ENCODE measurements at regions not wholly inside any gene's neighbourhood (a gene's known extent, or its start where the extent isn't known, plus 50 kb on each side); places are given as distances from the start of the nearest gene placed in this dataset.
A peak's percentile ranks its signal among the peaks of the same experiment; 100 is the strongest.

DNA sequence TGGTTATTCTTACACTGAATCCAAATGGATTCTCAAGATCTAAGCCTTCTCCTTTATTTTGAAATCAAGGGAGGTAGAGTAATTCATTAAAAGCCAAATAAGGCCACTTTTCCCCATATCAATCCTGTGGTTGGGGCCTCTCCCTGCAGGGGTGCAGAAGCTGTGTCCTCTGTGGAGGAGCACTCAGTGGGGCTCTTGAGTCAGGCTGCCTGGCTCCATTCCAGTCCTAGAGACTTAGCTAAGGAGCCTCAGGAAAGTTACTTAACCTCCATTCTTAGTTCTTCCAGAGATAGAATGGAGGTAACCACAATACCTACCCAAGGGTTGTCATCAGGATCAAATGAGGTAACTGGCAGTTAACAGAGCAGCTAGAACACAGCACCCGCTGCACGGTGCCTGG lies 564.3 kb downstream of the CMPK2 start:
- no peak for DNase-seq

DNA sequence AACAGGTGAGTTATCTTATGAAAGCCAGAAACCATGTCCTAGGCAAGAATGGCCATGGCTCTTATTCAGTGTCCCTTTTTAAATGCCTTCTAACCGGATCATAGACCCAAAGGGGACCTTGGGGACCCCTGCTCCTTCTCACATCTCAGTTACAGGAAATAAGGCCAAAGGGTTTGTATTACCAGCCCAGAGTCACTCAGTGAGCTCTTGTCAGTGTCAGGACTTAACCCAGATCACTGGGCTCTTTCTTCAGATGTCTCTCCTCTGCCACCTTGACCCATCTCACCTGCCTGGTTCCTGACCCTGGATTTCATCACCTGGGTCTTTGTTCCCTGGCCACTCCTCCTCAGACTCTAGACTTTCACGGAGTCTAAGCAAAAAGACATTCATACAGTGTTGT lies 556.7 kb downstream of the CMPK2 start:
- no peak for DNase-seq

DNA sequence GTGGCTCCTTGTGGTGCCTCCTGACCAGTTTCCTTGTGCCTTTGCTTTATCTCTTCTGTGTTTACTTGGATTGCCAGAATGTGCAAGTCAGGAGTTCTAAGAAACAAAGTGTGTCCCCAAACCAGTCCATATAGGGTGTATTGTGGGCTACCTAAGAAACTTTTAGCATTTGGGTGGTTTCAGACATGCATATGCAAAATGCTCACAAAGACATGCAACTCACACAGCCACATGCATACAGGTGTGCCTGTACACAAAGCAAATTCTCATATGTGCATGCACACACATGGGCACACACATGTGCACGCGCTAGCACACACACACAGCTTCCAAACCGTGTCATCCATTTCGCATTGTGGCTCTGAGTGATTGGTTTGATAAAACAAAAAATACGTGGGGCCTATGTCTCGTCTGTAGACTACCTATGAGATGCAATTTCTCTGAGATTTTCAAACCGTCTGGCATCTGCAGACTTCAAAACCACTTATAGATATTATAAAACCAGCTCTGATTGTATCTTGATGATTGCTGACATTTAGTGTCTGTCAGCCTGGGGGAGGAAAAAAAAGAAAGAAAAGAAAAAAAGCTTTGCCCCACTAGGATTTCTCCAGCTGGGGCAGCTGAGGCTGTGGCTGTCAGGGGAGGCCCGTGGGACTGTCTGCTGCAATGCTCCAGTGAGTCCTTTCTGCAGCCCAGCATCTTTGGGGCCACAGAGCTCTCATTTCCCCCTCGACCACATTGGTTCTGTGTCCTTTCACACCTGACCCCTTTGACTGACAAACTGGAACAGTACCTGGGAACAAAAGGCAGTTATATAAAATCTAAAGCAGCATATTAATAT lies 556.1 kb downstream of the CMPK2 start:
- DNase-seq, result no peak

DNA sequence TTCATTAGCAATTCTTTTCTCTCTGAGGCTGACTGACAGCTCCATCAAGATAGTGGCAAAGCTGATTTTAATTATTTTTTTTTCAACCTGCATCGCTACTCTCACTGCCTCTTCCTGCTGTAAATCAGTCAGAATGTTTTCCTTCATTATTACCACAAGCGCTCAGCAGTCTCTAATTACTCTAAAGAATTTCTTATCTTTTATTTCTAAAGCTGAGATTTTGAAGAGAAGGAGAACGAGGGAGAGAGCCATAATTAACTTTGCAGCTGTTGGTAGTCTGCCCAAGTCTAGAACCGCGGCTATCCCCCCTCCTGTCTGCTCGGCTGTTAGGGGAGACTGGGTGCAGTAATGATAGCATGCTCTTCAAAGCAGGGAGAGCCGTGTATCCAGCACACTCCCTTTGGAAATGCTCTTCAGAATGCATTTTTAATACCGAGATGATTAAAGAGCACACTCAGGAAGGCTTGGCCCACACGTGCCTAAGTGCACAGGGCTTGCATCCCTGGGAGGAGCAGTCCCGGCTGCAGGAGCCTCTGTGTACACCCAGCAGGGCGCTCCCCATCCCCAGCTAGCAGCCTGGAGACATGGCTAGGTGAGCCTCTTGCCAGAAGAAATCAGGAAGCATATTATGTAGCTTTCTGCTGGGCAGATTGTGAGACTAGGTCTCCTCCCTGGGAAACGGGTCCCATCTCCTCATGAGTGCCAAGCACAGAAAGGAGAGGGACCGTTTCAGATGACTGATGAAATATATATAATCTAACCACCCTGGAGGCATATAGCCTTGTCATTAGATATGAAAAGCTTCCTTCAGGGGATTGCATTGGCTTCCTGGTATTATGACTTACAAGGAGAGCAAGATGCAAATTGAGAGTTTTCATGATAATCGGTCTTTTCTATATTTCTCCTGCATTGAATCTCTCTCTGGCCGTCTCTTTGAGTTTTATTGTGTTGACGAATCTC lies 555.2 kb downstream of the CMPK2 start:
- DNase-seq, result no peak

DNA sequence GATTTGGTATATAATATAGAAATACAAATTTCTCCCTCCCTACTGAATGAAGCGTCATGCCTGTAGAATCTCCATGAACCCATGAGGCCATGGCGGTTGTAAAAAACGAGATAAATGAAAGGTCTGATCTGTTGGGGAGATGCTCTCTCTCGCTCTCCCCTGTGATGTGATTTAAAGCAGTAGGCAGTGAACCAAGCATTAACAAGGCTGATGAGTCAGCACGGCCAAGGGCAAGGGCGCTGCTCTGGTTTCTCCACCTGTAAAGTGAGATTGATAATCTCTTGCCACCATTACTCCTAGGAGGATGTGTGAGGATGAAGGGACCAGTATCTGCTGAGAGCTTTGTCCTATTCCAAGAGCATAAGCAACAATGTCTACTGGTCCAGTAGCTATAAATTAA lies 553.3 kb downstream of the CMPK2 start:
- no peak for DNase-seq

DNA sequence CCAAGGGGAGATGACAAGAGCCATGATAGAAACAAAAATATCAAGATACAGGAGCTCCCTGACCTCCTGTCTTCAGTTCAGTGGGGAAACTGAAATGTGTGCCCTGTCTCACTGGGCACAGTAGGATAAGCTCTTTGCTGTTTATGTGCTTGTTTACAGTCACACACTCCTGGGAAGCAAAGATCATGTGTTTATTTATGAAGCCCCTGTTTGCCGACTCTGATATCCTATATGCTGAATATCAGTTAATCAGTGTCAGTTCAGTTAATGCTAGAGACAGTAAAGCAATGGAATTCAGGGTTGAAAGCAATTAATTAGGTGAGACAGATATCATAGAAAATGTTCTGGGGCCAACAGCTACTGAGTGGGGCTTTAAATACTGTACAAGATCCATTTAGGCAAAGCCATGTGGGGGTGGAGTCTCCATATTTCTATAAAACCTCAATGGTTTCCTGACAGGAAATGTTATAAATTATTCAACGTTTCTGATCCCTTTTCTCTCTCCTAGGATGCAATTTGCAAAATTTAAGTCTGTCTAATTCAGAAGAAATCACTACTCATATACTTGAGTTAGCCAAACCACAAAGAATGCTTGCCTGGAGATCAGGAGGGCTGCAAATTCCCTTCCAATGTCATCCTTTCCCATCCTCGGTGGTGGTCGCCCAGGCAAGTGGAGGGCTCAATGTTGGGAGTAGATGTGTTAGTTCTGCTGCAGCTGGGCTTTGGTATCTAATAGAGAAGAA lies 551.3 kb downstream of the CMPK2 start:
- DNase-seq, result no peak

DNA sequence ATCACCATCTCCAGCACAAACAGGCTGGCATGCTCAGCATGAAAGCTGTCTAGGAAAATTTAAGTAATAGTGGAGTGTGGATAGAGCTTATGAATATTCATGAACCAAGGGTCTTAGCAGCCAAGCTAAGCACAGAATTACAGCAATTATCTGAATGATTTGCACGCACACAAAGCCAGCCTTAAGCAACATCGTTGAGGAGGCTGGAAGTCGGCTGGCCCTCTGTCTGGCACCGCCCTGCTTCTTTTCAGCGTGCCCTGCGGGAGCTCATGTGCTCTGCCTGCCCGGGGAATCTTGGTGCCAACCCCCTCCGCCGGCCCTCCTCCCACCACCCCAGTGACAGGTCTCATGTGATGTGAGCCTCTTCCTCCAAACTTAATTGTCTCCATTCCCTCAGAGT lies 540.1 kb downstream of the CMPK2 start:
- no peak for DNase-seq

DNA sequence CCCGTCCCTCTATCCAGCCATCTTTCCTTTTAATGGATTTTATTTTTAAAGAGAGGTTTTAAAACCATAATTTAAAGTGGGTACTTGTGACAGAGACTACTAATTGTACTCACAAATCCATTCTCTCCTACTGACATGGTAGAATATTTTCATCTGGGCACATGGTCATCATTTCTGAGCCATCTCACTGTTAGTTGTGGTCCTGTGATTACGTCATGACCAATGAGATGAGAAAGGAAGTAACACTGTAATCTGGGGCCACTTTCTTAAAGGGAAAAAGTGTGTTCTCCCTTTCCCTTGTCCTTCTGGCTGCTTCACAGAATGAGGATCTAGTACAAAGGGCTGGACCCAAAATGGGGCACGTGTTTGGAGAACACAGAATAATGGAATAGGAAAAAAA lies 538.7 kb downstream of the CMPK2 start:
- no peak for DNase-seq

DNA sequence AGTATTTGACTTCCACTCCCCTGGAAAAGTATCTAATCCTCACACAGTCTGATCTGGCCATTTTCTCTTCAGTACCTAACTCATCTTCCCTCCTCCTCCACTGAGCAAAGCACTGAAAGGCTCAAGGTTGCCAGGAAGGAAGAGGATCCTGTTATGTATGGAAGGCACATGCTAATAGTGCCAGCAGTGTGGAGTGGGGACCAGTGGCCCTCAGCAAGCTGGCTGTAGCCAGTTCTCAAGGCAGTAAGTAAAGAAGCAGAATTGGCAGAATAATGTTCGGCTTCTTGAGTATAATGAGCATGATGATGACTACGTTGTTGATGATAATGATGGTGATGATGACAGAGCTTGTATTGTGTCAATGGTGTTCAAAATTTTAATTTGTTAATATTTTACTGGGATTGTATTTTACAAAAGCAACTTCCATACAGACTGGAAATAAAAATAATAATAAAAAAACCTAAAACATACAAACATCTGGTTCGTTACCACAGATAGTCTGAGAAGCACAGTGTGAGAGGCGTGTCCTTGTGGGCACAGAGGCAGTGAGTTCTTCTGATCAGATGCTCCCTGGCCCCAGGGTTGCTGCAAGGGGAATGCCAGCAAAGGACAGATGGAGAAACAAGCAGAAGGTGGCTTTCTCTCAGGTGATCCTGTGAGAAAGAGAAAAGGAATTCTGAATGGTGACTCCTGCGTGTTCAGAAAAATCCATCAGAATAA lies 528.8 kb downstream of the CMPK2 start:
- DNase-seq, result no peak

DNA sequence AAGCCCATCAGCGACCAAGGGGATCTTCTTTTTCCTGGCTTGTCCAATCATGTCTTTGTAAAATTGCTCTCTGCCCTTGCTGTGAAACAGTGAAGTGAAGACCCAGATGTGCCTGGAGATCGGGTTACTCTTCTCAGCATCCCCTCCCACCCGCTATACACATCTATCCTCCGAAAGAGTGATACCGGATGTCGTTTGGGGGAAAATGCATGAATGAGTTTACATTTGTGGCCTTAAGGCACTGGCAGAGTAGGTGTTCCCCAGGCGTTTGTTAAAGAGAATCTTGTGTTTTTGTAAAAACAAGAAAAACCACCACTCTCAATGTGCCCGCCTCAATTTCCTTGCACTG lies 528.3 kb downstream of the CMPK2 start:
- DNase-seq, result peak; percentile 28

DNA sequence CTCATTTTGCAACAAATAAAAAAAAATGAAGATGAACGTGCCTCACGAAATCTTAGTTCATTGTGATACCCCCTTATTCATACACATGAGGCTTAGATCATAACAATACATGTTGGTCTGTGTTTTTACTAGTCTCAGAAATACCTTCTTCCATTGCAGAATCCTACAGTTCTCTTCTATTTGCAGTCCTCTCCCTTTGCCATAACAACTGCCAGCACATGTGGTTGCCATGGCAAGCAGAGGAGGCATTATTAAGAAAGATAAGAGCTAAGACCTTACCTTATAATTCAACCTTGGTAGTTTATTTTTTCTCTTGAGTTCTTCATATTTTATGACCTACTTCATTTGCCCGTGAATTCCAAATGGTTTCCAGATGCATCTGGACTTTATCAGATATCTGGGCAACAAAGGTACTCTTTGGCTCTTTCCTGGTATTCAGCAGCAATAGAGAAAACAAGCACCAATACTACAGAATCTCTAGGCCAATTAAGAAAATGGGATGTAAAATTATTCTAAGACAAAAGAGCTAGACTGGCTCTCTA lies 524.0 kb downstream of the CMPK2 start:
- no peak for DNase-seq

DNA sequence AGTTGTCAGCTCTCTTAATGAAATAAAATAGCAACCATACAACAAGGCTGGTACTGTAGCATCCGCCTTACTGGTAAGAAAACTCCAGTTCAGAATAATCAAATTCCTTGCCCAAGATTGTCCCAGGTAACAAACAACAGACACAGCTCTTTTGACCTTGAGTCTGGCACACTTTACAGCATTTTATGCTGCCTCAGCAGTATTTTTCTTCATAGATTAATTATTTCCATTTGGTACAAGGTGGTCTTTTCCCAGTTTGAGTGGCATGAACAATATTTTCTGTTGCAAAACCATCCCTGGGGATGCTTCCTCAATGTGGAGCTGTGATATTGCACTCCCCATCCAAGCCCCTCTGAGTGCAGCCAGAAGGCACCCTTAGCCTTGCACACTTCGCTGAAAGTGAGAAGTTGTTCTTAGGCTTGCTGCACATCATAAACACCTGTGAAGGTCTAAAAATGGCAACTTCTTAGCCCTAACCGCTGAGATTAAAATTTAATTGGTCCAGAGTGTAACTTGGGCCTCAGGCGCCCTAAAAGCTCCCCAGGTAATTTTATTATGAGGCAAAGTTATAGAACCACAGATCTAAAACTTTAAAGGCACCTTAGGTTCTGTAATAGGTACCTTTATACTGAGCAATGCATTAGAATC lies 523.3 kb downstream of the CMPK2 start:
- no peak for DNase-seq

DNA sequence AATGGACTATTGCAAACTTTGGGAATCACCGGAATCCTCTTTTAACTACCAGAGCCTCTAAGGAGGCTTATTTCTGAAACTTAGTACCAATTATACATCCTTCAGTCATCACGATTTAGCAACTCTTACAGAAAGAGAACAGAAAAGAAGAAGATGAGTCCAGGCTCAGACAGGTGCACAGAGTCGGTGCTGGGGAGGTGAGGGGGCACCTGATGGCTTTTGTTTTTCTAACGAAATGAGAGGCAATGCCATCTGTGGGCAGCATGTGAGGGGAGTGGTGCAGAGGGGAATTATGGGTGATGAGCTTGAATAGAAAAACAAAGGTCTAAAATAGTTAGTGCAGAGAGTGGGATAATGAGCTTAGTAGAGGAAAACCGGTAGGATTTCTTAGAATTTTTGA lies 522.6 kb downstream of the CMPK2 start:
- no peak for DNase-seq

DNA sequence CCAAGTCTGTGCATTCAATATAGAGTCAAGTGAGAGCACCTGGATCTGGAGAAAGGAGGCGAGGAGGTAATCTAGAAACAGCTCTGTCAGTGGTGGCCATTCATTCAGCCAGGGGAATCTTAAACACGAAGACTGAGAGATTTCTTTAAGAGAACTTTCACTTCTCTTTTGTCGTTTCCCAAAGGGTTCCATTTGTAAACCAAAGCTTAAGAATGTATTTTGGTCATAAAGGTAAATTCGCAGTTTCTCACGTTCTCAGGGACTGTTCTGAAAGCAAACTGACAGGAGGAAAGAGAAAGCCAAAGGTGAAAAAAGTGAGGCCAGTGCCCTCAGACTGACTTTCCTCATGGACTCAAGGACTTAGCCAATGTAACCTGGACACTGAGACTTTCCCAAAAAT lies 513.5 kb downstream of the CMPK2 start:
- no peak for DNase-seq

DNA sequence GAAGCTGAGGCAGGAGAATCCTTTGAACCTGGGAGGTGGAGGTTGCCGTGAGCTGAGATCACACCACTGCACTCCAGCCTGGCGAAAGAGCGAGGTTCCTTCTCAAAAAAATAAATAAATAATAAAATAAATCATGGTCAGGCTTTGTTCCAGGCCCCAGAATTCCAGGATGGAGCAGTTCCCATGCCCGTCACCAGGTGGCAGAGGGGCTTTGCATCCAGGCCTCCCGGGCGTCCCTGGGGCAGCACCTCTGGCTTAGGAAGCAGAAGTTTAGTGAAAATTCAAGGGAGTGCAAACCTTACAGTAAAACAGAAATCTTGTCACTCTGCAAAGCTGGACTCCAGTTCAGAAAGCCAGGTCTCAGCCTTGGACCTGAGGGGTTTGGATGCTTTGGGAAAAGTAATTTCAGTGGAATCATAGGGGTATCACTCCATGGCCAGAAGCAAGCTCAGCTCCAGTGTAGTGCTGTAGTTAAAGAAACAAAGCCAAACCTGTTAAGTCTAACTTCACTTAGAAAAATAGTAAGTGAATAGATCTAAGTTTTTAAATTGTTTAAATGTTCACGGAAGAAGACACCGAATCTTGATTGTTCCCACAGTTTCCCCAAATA lies 512.7 kb downstream of the CMPK2 start:
- peak; percentile 8 for DNase-seq

DNA sequence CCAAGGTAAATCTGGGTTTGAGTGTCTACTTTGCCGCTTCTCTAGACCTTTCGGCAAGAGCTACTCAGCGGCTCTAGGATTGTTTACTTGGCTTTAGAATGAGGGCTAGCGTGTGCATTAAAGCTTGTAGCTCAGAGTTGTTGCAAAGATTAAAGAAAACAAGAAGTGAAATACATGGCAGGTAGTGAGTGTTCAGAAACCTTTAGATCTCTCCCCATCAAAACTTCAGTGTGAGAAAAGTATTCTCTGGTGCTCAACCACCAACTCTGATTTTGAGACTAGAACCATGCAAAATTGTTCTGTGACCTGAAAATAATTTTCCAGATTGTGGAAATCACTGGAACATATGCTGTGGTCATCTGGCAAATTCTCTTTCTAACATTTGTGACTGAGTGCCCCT lies 512.0 kb downstream of the CMPK2 start:
- DNase-seq, result peak; percentile 12

DNA sequence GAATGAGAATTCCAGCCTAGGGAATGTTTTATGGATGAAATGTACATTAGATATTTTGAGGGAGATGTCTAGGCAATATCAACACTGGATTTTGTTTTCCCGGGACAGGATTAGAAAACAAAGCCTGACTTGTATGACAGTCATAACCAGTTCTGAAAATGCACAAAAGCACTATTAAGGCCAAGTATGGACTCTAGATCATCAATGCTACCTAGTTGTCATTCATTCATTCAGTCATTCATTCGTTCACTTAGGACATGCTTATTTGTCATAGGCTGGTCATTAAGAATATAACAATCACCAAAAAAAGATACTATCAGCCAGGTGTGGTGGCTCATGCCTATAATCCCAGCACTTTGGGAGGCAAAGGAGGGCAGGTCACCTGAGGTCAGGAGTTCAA lies 511.2 kb downstream of the CMPK2 start:
- DNase-seq, result no peak

DNA sequence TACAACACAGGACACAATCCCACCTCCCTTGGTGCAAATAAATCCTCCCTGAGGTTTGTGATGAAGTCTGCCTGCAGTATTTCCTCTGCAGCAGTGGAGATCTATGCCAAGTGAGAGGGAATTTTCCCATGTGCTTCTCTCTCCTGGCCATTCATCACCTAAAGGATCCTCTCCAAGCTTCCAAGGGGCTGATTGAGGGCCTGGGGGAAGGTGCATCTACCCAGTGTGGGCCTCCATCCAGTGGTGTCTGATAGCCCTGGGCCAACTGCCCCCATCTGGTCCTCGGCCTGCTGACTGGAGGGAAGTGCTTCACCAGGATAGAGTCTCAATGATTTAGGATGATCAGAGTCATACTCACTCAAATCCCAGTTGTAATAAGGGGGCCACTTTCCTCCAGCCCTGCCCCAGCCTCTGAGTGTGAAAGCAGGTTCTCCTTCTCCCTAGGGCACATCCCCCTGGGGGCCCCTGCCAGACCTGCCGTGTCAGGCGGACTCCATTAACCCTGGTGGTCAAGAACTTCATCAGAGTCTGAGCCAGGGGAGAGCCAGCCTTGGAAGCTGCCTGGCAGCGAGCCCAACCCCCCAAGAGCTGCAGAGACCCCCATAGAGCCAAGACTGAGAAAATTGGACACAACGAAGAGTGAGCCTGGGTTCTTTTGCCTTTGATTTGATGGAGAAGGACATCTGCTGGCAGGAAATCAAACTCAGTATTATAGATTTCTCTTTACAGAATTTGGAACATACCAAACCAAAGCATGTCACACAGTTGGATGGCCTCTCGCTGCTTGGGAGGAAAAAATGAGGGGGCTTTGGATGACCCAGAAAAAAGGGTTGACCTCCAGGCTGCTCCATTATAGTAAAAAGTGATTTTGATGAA lies 509.6 kb downstream of the CMPK2 start:
- no peak for DNase-seq

DNA sequence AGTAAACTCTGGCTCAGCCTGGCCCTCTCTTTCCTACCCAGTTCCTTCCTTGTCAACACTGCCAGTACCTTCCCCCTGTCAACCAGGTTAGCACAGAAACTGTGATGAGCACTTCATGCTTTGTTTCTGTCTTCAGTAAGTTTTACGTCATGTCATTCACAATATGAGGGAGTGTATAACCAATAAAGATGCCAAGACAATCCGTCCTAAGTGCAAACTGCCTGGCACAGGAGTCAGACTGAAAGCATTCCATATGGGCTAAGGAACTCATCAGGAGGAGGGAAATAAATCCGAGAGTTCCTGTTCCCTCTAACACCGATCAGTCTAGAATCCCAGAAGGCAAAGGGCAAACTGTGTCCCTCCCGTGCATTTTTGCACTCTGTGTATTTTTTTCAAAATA lies 507.2 kb downstream of the CMPK2 start:
- DNase-seq, result no peak

DNA sequence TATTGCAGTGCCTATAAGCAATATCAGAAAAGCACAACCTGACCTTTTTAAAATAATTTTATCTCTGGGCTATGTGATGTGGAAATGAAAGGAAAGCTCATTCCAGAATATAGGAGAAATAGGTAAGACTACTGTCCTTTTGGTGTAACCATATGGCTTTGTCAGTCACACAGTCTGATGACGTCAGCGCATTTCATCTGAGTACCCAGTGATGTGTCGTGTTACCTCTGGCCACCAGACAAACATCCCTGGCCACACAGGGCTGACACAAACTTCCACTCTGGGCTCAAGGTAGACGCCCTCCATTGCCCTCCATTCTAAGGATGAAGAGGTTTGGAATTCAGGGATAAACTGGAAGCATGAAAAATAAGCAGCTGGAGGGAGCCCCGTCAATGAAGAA lies 506.7 kb downstream of the CMPK2 start:
- DNase-seq, result no peak

All from NCI-H524 treated with DMSO at 0.1 percent for 48 hours (cell line).